DMS153 treated with DMSO at 0.1 percent for 48 hours (cell line): ENCODE measurements at regions not wholly inside any gene's neighbourhood (a gene's known extent, or its start where the extent isn't known, plus 50 kb on each side); places are given as distances from the start of the nearest gene placed in this dataset.

Experiments used
- DNase-seq: peaks from one replicate; lab custom pipeline; 2025; ENCODE audit not compliant: unreplicated experiment; lab: John Stamatoyannopoulos, UW

- DNase-seq: no peak
These were observed 295.1 kb downstream of the GBA3 start for GRCh38 chr4:22987870-22988269.

DNA sequence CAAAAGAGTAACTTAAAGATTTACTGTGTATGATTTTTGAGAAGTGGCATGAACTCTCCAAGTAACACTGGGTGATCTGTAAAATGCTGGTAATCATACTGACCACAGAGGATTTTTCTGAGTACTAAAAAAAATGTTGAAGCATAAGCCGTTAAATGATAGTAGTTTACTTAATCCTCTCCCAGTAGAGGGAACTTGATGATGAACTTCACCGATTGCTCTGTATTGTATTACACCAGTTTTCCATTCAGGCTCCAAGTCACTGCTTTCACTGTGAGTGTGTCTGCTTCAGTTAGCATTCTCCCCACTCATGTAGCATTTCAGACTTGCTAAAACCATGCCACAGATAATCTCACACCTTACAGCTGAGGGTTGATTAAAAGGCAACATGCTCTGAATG, 294.1 kb downstream of the GBA3 start:
- no peak for DNase-seq

GRCh38 chr4:22986262-22986661, 293.5 kb downstream of the GBA3 start:
- no peak for DNase-seq

DNA sequence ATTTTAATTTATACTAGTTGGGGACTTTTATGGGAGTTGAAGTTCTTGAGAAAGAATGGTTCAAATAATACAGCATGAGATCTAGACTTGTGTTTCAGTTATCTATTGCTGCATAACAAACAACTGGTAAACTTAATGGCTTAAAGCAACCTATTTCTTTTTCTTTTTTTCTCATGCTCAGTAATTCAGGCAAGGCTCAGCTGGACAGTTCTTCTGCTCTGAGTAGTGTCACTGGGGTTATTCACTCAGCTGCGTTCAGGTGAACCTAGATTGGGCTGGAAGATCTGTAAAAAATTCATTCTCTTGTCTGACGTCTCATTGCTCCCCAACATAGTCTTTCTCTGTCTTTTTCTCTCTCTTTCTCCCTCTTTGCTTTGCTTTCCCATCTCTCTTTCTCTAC, 291.7 kb downstream of the GBA3 start:
- DNase-seq: no peak

DNA sequence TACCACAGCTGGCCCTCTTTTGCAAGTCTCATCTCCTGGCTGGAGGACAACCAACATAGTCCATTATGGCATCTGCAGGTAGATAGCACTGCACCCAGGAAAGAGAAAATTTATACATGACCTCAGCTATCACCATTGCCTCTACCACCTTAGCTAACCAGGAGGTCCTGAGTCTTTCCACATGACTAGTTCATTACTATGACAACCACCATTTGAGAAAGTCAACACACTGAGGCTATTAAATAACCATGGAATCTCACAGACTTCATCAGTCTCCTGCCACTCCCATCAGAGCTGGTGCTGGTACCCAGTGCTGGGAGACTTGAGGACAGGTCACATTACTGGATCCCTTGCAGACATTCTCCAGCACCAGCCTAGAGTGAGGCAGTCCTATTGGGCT, 285.9 kb downstream of the GBA3 start:
- no peak for DNase-seq

GRCh38 chr4:22970665-22971064, 277.9 kb downstream of the GBA3 start:
- no peak for DNase-seq

DNA sequence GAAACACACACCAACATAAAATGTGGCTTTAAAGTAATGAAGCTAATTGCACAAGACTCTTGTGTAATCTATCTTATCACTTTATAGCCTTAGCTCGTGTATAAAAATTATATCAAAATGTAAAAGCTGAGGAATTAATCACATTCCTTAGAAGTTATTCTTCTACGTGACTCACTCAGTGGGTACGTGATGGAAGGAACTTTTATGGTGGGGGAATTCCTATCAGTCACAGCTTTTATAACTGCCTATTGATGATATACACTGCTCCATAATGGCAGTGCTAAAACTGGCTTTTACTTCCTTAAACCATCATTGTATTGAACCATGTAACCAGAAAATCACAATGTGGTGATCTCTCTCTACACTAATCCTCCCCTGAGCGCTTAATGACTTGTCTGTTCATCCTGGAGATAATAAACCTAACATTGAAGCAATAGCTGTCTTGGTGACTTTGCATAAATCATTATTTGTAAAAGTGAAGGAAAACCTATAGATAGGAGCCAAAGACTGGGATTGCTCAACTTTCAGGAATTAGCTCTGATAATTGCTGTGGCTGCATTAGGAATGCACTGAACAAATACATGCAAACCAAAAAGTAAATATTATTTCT, 276.7 kb downstream of the GBA3 start:
- DNase-seq: no peak

DNA sequence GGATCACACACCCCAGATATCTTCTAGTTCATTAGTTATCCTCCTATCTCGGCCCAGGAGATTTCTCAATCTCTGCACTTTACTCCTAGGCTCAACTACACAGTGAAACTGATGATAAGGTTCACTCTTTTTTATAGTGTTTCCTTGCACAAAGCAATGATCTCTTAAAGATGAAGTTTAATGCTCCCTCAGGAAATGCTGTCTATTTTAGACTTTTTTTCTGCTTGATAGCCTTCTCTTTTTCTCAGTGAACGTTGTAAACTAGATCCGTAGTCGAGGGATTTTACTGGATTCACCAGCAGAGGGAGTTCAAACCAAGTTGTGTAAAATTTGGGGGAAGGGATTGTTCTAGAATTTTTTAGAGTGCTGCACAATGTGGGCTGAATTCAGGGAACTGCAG, 269.6 kb downstream of the GBA3 start:
- DNase-seq: no peak

DNA sequence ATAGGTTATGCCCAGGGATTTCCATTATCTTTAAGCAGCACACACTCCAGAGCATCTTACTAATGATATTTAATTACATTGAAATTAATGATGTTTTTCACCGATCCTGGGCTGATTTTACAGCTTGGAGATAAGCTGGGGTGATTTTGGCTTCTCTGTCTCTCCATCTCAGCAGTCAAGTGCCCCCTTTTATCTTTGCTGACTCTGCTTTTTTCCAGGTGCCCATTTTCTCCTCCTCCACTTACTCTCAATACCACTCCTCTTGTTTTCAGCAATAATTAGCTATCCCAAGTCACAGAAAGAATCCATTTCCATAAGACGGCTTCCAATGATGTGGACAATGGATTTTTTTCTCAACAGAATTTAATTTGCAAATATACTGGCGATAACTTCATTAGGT, 266.7 kb downstream of the GBA3 start:
- DNase-seq: no peak

DNA sequence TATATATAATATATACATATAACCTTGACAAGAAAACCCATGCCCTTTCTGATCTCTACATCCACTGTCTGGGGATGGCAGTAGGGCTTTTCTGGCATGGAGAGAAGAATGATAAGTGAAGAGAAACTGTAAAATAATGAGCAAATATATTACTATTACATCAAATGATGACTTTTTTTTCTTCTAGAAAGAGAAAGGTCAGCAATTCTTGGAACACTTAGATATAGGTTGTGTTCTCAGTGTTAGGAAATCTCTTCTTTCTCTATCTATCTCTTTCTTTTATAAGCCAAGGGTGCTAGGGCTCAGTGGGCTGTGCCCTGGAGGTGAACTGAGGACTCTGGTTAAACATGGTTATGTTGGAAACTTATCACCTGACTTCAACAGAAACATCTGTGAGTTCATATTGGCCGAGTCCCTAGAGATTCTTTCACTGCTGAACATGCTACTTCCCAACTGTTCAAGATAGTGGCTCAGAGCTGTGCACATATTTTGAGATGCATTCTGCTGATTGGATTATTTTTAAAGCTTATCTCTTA, 265.1 kb downstream of the GBA3 start:
- DNase-seq: no peak

GRCh38 chr4:22949161-22949855, 256.6 kb downstream of the GBA3 start:
- DNase-seq: no peak

DNA sequence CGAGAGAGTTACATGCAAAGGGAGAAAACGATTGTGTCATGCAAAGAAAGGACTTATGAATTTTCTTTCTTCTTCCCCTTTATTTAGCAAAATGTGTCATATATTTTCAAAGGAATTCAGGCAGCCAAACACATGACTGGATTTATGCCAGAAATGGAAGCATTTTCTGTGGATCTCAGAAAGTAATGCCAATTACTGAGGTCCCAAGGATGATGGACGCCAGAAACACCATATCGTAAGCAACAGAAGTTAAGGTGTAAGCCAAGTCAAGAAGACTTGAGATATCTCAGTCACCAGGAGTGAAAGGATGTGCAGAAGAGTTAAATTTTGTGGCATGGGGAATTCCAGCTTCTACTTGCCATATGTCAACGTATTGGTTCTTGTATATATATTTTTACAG, 255.1 kb downstream of the GBA3 start:
- DNase-seq: no peak

- DNase-seq: no peak
These were observed 250.3 kb downstream of the GBA3 start for GRCh38 chr4:22942920-22943559.

DNA sequence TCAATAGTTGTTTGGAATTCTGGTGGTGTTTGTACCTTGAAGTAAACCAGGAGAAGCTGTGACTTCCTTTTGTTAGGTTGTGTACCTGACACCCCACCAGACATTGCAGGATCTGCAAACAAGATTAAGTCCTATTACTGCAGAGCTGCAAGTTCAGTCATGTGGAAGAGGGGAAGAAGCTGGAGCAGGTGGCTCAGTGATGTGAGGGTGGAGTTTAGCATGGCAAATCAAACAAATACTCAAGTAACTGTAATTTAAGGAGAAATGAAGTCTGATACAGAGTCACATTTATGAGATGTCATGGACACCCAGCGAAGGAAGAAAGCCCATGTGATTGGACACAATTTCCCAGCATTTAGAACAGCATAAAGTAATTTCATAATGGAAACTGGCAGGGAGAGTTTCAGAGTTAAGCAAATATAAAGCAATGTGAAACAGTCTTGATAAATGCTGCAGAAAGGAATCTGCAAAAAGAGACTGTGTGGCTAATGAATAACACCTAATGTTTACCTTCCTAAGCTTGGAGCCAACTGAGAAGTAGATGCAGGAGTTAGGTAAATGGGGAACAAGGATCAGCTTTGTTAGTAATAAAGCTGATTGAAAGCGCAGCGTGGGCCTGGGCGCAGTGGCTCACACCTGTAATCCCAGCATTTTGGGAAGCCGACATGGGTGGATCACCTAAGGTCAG, 249.1 kb downstream of the GBA3 start:
- no peak for DNase-seq

GRCh38 chr4:22932326-22932725, 239.6 kb downstream of the GBA3 start:
- no peak for DNase-seq

GRCh38 chr4:22922426-22922825, 229.7 kb downstream of the GBA3 start:
- DNase-seq: no peak

DNA sequence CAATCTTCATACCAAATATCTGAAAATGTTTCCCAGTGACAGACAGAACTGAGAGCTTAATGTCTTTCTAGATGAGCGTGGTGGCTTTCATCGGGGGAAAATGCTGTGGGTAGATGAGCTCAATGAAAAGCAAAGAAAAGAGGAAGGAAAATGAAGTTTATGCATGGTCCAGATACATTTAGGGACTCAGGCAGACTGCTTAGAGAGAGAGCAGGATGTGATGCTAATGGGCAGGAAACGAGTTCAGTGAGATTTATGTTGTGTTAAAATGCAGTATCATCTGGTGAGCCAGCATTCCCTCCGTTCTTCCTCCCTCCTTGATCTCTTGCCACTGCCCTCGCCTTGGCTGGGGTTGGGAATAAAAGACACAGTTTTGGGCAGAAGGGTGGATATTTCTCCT, 229.2 kb downstream of the GBA3 start:
- DNase-seq: no peak

DNA sequence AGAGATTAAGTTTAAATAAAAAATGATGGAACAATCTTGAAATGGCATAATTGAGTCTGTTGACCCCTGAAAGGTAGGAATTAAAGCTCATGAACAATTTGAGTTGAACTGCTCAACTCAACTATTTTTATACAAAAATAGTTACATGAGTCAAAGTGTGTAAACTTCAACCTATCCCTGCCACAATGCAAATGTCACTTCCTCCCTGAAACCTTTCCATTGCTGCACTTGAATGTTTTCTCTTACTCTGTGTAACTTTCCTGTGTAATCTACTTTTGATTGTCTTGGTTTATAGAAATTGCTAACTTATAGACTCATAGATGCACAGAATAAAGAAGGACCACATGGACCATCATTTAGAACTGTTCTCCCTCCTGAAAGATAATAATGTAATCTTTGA, 218.5 kb downstream of the GBA3 start:
- DNase-seq: no peak

DNA sequence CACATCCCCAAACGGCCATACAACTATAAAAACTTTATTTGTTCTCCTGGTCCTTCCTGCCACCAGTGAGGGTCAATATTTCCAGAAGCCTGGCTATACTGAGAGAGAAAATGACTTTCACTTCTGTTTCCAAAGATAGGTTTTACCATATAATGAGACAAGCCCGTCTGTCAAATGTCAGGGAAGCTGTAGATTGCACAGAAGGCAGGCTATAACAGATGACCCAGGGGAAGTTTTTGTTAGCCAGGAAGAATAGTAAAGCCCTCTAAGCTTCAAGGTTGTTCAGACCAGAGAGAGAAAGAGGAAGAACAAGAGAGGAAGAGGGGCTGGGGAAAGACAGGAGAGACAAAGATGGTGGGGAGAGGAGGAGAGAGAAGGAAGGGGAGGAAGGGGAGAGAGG, 217.5 kb downstream of the GBA3 start:
- DNase-seq: no peak

DNA sequence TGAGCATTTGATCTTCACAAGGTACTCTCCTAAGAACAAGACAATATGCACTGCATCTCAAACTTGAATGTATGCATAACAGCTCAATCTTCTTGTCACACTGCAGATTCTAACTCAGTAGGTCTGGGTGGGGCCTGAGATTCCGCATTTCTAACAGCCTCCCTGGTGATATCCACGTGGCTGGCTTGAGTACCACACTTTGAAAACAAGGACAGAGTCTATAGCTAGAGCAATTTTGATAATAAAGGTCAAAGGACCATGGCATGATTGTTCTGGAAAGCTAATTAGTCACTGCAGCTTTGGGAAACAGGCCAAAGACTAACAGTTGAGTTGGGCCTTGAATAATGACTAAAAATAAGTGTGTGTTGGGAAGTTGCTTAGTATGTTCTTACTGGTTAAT, 213.3 kb downstream of the GBA3 start:
- no peak for DNase-seq

GRCh38 chr4:22903913-22904312, 211.2 kb downstream of the GBA3 start:
- DNase-seq: no peak

DNA sequence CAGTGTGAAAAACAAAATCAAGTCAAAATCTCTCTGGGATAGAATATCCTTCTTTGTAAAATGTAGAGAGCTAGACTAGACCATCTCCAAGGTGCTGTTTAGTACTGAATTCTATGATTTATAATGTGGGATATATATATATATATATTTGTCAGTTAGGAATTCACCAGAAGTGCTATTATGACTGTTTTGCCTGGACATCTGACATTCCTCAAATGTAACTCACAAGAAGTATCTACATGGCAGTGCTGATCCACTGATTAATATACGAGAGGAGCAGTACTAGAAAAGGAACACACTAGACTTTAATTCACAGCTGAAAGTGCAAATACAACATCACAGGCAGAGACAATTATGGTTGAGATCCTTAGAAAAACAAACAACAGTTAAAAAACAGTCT, 208.9 kb downstream of the GBA3 start:
- no peak for DNase-seq
